Neural progenitor cell (in vitro differentiated cells): ENCODE measurements at regions not wholly inside any gene's neighbourhood (a gene's known extent, or its start where the extent isn't known, plus 50 kb on each side); places are given as distances from the start of the nearest gene placed in this dataset.
A peak's percentile ranks its signal among the peaks of the same experiment; 100 is the strongest.

Experiments
- DNase-seq: peaks from one replicate; pipeline ENCODE4 v3.0.0-alpha.2; 2016; ENCODE audit warnings: low spot score
- H2AFZ ChIP-seq: fragments of 200-600 bp; sonication (generic); replicated peaks from 2 replicates; pipeline ENCODE4 v1.6.1; 2016; ENCODE audit warnings: antibody characterized with exemption
- H3F3A ChIP-seq: fragments of 200-600 bp; sonication (generic); 2 replicates; pipeline ENCODE4 v1.6.1; 2016; ENCODE audit warnings: antibody characterized with exemption, low read depth
- H3K27ac ChIP-seq: fragments of 200-600 bp; sonication (generic); 2 replicates; pipeline ENCODE4 v1.5.1; 2016; ENCODE audit warnings: mild to moderate bottlenecking
- H3K27me3 ChIP-seq: fragments of 200-600 bp; sonication (generic); 2 replicates; pipeline ENCODE4 v1.6.1; 2016; ENCODE audit warnings: mild to moderate bottlenecking, moderate library complexity
- H3K36me3 ChIP-seq: fragments of 200-600 bp; sonication (generic); 2 replicates; pipeline ENCODE4 v1.5.1; 2016
- H3K4me1 ChIP-seq: fragments of 200-600 bp; sonication (generic); 2 replicates; pipeline ENCODE4 v1.6.1; 2016; ENCODE audit warnings: mixed run types
- H3K4me2 ChIP-seq: fragments of 200-600 bp; sonication (generic); 2 replicates; pipeline ENCODE4 v1.6.1; 2016
- H3K4me3 ChIP-seq: fragments of 200-600 bp; sonication (generic); 2 replicates; pipeline ENCODE4 v1.5.1; 2016
- H3K79me2 ChIP-seq: fragments of 200-600 bp; sonication (generic); 2 replicates; pipeline ENCODE4 v1.6.1; 2016; ENCODE audit warnings: low read depth
- H3K9ac ChIP-seq: fragments of 200-600 bp; sonication (generic); 2 replicates; pipeline ENCODE4 v1.6.1; 2016
- H3K9me3 ChIP-seq: fragments of 200-600 bp; sonication (generic); 2 replicates; pipeline ENCODE4 v1.5.1; 2016; ENCODE audit warnings: low read depth
- H4K20me1 ChIP-seq: fragments of 200-600 bp; sonication (generic); 2 replicates; pipeline ENCODE4 v1.6.1; 2016; ENCODE audit warnings: low read depth
- H3K27ac Mint-ChIP-seq: 3 replicates; pipeline ENCODE4 v1.8.0; 2021; ENCODE audit warnings: mixed read lengths
- H3K27me3 Mint-ChIP-seq: 2 replicates; pipeline ENCODE4 v1.8.0; 2022; ENCODE audit warnings: low read depth, mild to moderate bottlenecking, inconsistent platforms, moderate library complexity, mixed read lengths; ENCODE audit not compliant: insufficient read depth
- H3K36me3 Mint-ChIP-seq: 3 replicates; pipeline ENCODE4 v1.8.0; 2021; ENCODE audit warnings: mixed read lengths
- H3K4me1 Mint-ChIP-seq: 3 replicates; pipeline ENCODE4 v1.8.0; 2021; ENCODE audit warnings: mixed read lengths
- H3K4me3 Mint-ChIP-seq: 3 replicates; pipeline ENCODE4 v1.8.0; 2021; ENCODE audit warnings: mild to moderate bottlenecking, moderate library complexity, mixed read lengths
- H3K9me3 Mint-ChIP-seq: 3 replicates; pipeline ENCODE4 v1.8.0; 2020; ENCODE audit warnings: mixed read lengths
- CTCF ChIP-seq: fragments of 200-600 bp; sonication (generic); IDR thresholded peaks from 2 replicates; pipeline ENCODE4 v1.5.1; 2017; ENCODE audit warnings: antibody characterized with exemption, mild to moderate bottlenecking
- EZH2 ChIP-seq: fragments of 200-600 bp; sonication (generic); IDR thresholded peaks from 2 replicates; pipeline ENCODE4 v1.6.1; 2017; ENCODE audit warnings: antibody characterized with exemption, mild to moderate bottlenecking, moderate library complexity
- EZH2phosphoT487 ChIP-seq: fragments of 200-600 bp; sonication (generic); IDR thresholded peaks from 2 replicates; pipeline ENCODE4 v1.6.1; 2017; ENCODE audit warnings: antibody characterized with exemption

DNA sequence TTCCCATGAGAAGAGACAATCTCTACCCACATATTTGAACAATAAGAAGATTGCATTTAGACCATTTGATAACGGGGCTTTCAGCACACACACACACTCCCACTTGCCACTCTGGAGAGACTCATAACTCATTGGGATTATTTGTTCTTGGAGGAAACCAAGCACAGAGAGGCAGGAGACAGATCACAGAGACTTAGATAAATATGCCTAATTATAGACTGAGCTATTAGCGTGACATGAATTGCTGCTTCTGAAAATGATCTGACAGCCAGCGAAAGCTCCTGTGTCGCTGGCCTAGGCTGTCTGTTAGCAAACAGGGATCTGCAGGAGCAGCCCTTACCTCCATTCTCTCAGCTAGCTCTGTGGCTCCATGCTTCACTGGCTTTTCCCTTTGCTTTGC lies 111.4 kb downstream of the CCNA1 start:
- H2AFZ ChIP-seq, result peak overlapping the region; percentile 74
- H3K4me3 Mint-ChIP-seq, result no peak overlapping the region
- no peak overlapping the region for H3K9ac ChIP-seq
- H3K4me3 ChIP-seq, result no peak overlapping the region
- no peaks in the 10 kb centered on the region for H3K27me3 ChIP-seq
- DNase-seq, result no peak
- no peaks in the 10 kb centered on the region for H3K27me3 Mint-ChIP-seq
- no peaks in the 10 kb centered on the region for H3F3A ChIP-seq
- H3K9me3 ChIP-seq, result no peaks in the 10 kb centered on the region
- no peaks in the 10 kb centered on the region for H3K36me3 ChIP-seq
- peaks cover 6% of the 10 kb centered on the region for H3K4me1 ChIP-seq
- H3K79me2 ChIP-seq, result no peaks in the 10 kb centered on the region
- no peak overlapping the region for H3K4me2 ChIP-seq
- no peak overlapping the region for H3K27ac Mint-ChIP-seq
- H3K36me3 Mint-ChIP-seq, result no peaks in the 10 kb centered on the region
- peaks cover 13% of the 10 kb centered on the region for H3K9me3 Mint-ChIP-seq
- no peak for TF ChIP-seq EZH2
- TF ChIP-seq CTCF, result no peak
- no peak for TF ChIP-seq EZH2phosphoT487
- H4K20me1 ChIP-seq, result no peaks in the 10 kb centered on the region
- no peaks in the 10 kb centered on the region for H3K4me1 Mint-ChIP-seq
- no peak overlapping the region for H3K27ac ChIP-seq

- Mint-ChIP-seq H3K27ac (no peak overlapping the region), H3K4me1 (peaks cover 10% of the 10 kb centered on the region)
- H3K9me3 ChIP-seq, result no peaks in the 10 kb centered on the region
These were observed 115.8 kb downstream of the CCNA1 start for GRCh38 chr13:36548129-36548528.

DNA sequence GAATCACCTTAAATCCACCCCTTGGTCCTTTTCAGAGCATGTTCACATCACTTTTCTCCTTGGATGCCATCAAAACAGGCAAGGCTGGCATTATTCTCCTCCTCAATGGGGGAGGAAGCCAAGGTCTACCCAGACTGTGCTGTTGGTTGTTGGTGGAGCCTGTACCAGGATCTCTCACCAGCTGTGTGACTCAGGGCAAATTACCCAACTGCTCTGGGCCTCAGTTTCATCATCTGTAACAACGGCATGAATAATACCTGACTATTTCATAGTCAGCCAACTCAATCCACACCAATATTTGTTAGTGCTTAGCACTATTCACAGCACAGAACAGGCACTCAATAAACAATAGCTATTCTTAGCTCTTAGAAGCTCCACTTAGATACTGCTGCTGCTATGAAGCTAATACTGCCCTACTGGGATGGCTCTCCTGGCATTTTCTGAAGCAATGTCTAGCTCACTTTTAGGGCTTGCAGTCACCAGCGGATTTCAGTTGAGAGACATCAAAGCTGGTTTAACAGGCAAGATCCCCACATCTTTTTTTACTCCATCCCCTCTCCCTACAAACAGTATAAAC lies 116.9 kb downstream of the CCNA1 start:
- Mint-ChIP-seq H3K27me3 (peaks cover 5% of the 10 kb centered on the region), H3K4me1 (peaks cover 10% of the 10 kb centered on the region), H3K4me3 (no peak overlapping the region), H3K36me3 (no peaks in the 10 kb centered on the region), H3K9me3 (no peaks in the 10 kb centered on the region), H3K27ac (no peak overlapping the region)
- H4K20me1 ChIP-seq, result no peaks in the 10 kb centered on the region
- peak overlapping the region; percentile 3 for H2AFZ ChIP-seq
- TF ChIP-seq EZH2 (no peak), CTCF (no peak), EZH2phosphoT487 (no peak)
- H3K4me3 ChIP-seq, result no peak overlapping the region
- no peak overlapping the region for H3K27ac ChIP-seq
- H3F3A ChIP-seq, result no peaks in the 10 kb centered on the region
- no peaks in the 10 kb centered on the region for H3K9me3 ChIP-seq
- no peak for DNase-seq
- no peaks in the 10 kb centered on the region for H3K27me3 ChIP-seq
- no peaks in the 10 kb centered on the region for H3K36me3 ChIP-seq
- H3K4me2 ChIP-seq, result no peak overlapping the region
- H3K9ac ChIP-seq, result no peak overlapping the region
- no peaks in the 10 kb centered on the region for H3K79me2 ChIP-seq
- H3K4me1 ChIP-seq, result peaks cover 8% of the 10 kb centered on the region

More at GRCh38 chr13:36548129-36548528, 115.8 kb downstream of the CCNA1 start:
- no peak overlapping the region for H3K4me3 Mint-ChIP-seq
- H3K9ac ChIP-seq, result no peak overlapping the region
- TF ChIP-seq EZH2phosphoT487 (no peak), CTCF (no peak), EZH2 (no peak)
- no peak overlapping the region for H2AFZ ChIP-seq
- no peaks in the 10 kb centered on the region for H3K9me3 Mint-ChIP-seq
- no peaks in the 10 kb centered on the region for H3K27me3 ChIP-seq
- no peaks in the 10 kb centered on the region for H4K20me1 ChIP-seq
- no peaks in the 10 kb centered on the region for H3K79me2 ChIP-seq
- H3K4me3 ChIP-seq, result no peak overlapping the region
- H3K27me3 Mint-ChIP-seq, result peaks cover 3% of the 10 kb centered on the region
- H3K36me3 Mint-ChIP-seq, result no peaks in the 10 kb centered on the region
- no peak for DNase-seq
- H3F3A ChIP-seq, result no peaks in the 10 kb centered on the region
- H3K36me3 ChIP-seq, result no peaks in the 10 kb centered on the region
- no peak overlapping the region for H3K4me2 ChIP-seq
- H3K27ac ChIP-seq, result no peak overlapping the region
- H3K4me1 ChIP-seq, result peaks cover 10% of the 10 kb centered on the region
